ENCODE measurements at regions not wholly inside any gene's neighbourhood (a gene's known extent, or its start where the extent isn't known, plus 50 kb on each side); places are given as distances from the start of the nearest gene placed in this dataset.

GRCh38 chr17:53141731-53142130 is 681.0 kb upstream of the KIF2B start:
- H3K9me2 ChIP-seq (replicated peaks; ENCODE audit: control insufficient read depth, low read length): no peaks in the 10 kb centered on the region
- no peak overlapping the region for H3K27ac ChIP-seq (ENCODE audit: low read depth, low read length)
- no peaks in the 10 kb centered on the region for H3K79me2 ChIP-seq (ENCODE audit: control insufficient read depth, low read length)
- no peak for TF ChIP-seq EZH2phosphoT487 (IDR thresholded peaks at IDR 0.05; ENCODE audit: borderline replicate concordance, low read length)
- TF ChIP-seq CTCF (IDR thresholded peaks at IDR 0.05; ENCODE audit: low read depth, low read length, poor library complexity, severe bottlenecking): no peak
- no peaks in the 10 kb centered on the region for H3F3A ChIP-seq (ENCODE audit: control insufficient read depth, insufficient read depth)
- no peak overlapping the region for H3K4me3 ChIP-seq (ENCODE audit: low read length)
- no peak overlapping the region for H3K4me2 ChIP-seq (ENCODE audit: low read length)
- H3K27me3 ChIP-seq (ENCODE audit: control insufficient read depth, low read length): no peaks in the 10 kb centered on the region
- H3K36me3 ChIP-seq (ENCODE audit: control insufficient read depth, low read length): no peaks in the 10 kb centered on the region
- no peaks in the 10 kb centered on the region for H3K4me1 ChIP-seq (ENCODE audit: control insufficient read depth, low read length)
- H4K20me1 ChIP-seq (ENCODE audit: control insufficient read depth, insufficient read depth, low read depth, low read length): no peaks in the 10 kb centered on the region
- no peaks in the 10 kb centered on the region for H3K9me3 ChIP-seq (ENCODE audit: control insufficient read depth, insufficient read depth, low read length)

- Histone ChIP-seq H3K4me2 (ENCODE audit: low read length) (no peak overlapping the region), H3K4me3 (ENCODE audit: low read length) (no peak overlapping the region), H3K4me1 (ENCODE audit: control insufficient read depth, low read length) (no peaks in the 10 kb centered on the region), H3K27me3 (ENCODE audit: control insufficient read depth, low read length) (no peaks in the 10 kb centered on the region), H3K9me2 (replicated peaks; ENCODE audit: control insufficient read depth, low read length) (no peaks in the 10 kb centered on the region), H4K20me1 (ENCODE audit: control insufficient read depth, insufficient read depth, low read depth, low read length) (no peaks in the 10 kb centered on the region), H3K36me3 (ENCODE audit: control insufficient read depth, low read length) (no peaks in the 10 kb centered on the region), H3K27ac (ENCODE audit: low read depth, low read length) (no peak overlapping the region), H3K79me2 (ENCODE audit: control insufficient read depth, low read length) (no peaks in the 10 kb centered on the region), H3F3A (ENCODE audit: control insufficient read depth, insufficient read depth) (no peaks in the 10 kb centered on the region), H3K9me3 (ENCODE audit: control insufficient read depth, insufficient read depth, low read length) (no peaks in the 10 kb centered on the region)
- TF ChIP-seq CTCF (IDR thresholded peaks at IDR 0.05; ENCODE audit: low read depth, low read length, poor library complexity, severe bottlenecking) (no peak), EZH2phosphoT487 (IDR thresholded peaks at IDR 0.05; ENCODE audit: borderline replicate concordance, low read length) (no peak)
These were observed 681.4 kb upstream of the KIF2B start for GRCh38 chr17:53141280-53141679.

GRCh38 chr17:53137869-53138268 is 684.9 kb upstream of the KIF2B start:
- H4K20me1 ChIP-seq (ENCODE audit: control insufficient read depth, insufficient read depth, low read depth, low read length): no peaks in the 10 kb centered on the region
- no peaks in the 10 kb centered on the region for H3F3A ChIP-seq (ENCODE audit: control insufficient read depth, insufficient read depth)
- no peaks in the 10 kb centered on the region for H3K4me1 ChIP-seq (ENCODE audit: control insufficient read depth, low read length)
- no peak for TF ChIP-seq CTCF (IDR thresholded peaks at IDR 0.05; ENCODE audit: low read depth, low read length, poor library complexity, severe bottlenecking)
- no peak for TF ChIP-seq EZH2phosphoT487 (IDR thresholded peaks at IDR 0.05; ENCODE audit: borderline replicate concordance, low read length)
- no peak overlapping the region for H3K4me3 ChIP-seq (ENCODE audit: low read length)
- no peaks in the 10 kb centered on the region for H3K27me3 ChIP-seq (ENCODE audit: control insufficient read depth, low read length)
- H3K27ac ChIP-seq (ENCODE audit: low read depth, low read length): no peak overlapping the region
- no peaks in the 10 kb centered on the region for H3K79me2 ChIP-seq (ENCODE audit: control insufficient read depth, low read length)
- no peaks in the 10 kb centered on the region for H3K9me3 ChIP-seq (ENCODE audit: control insufficient read depth, insufficient read depth, low read length)
- H3K4me2 ChIP-seq (ENCODE audit: low read length): no peak overlapping the region
- H3K36me3 ChIP-seq (ENCODE audit: control insufficient read depth, low read length): no peaks in the 10 kb centered on the region
- no peaks in the 10 kb centered on the region for H3K9me2 ChIP-seq (replicated peaks; ENCODE audit: control insufficient read depth, low read length)

DNA sequence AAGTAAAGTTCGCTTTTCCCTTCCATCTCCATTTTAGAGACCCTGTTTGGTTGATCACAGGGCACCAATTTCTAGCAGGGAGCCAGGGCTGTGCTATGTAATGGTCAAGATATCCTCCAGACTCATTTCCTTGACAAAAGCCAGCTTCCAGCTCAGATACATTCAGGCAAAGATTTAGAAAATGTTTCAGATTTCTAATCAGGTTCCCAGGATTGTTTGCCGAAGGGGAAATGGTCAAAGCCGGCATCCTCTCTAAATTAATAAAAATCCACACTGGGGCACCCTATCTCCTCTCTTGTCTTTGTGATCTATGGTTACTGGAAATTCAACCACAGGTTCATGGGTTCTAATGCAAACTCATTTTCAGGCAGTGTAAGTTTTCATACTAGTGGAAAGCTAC is 686.8 kb upstream of the KIF2B start:
- Histone ChIP-seq H4K20me1 (ENCODE audit: control insufficient read depth, insufficient read depth, low read depth, low read length) (no peaks in the 10 kb centered on the region), H3K27me3 (ENCODE audit: control insufficient read depth, low read length) (no peaks in the 10 kb centered on the region), H3F3A (ENCODE audit: control insufficient read depth, insufficient read depth) (no peaks in the 10 kb centered on the region), H3K9me2 (replicated peaks; ENCODE audit: control insufficient read depth, low read length) (no peaks in the 10 kb centered on the region), H3K36me3 (ENCODE audit: control insufficient read depth, low read length) (no peaks in the 10 kb centered on the region), H3K79me2 (ENCODE audit: control insufficient read depth, low read length) (no peaks in the 10 kb centered on the region), H3K9me3 (ENCODE audit: control insufficient read depth, insufficient read depth, low read length) (no peaks in the 10 kb centered on the region), H3K4me2 (ENCODE audit: low read length) (no peak overlapping the region), H3K4me3 (ENCODE audit: low read length) (no peak overlapping the region), H3K4me1 (ENCODE audit: control insufficient read depth, low read length) (no peaks in the 10 kb centered on the region), H3K27ac (ENCODE audit: low read depth, low read length) (no peak overlapping the region)
- no peak for TF ChIP-seq CTCF (IDR thresholded peaks at IDR 0.05; ENCODE audit: low read depth, low read length, poor library complexity, severe bottlenecking)
- TF ChIP-seq EZH2phosphoT487 (IDR thresholded peaks at IDR 0.05; ENCODE audit: borderline replicate concordance, low read length): no peak
